ENCODE measurements at regions not wholly inside any gene's neighbourhood (a gene's known extent, or its start where the extent isn't known, plus 50 kb on each side); places are given as distances from the start of the nearest gene placed in this dataset.

- DNase-seq (ENCODE audit: low read depth) = no peak
Observed at GRCh38 chr7:26512737-26513136, 221.1 kb downstream of the SNX10 start.

GRCh38 chr7:26513948-26514347 lies 222.3 kb downstream of the SNX10 start:
- no peak for DNase-seq (ENCODE audit: low read depth)

- no peak for DNase-seq (ENCODE audit: low read depth)
Observed at GRCh38 chr7:26514633-26515032, 223.0 kb downstream of the SNX10 start.

GRCh38 chr7:26515314-26515842 lies 223.7 kb downstream of the SNX10 start:
- DNase-seq (ENCODE audit: low read depth) = no peak

DNA sequence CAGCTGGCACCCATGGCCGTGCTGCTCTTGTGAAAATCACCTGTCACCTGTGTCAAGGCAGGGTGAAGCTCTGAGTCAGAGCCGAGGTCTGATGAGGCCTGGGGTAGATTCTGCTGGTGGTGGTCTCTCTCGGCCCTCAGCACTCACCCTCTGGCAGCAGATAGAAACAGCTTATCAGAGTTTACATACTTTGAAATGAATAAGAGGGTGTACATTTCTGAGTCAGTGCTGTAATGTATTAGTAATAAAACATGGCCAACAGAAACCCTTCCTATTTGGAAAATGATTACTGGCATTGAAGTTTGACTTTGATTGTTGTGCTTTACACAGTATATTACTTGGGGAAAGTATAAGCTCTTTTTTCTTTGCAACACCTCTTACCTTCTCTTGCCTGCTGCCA lies 228.8 kb downstream of the SNX10 start:
- no peak for DNase-seq (ENCODE audit: low read depth)

DNA sequence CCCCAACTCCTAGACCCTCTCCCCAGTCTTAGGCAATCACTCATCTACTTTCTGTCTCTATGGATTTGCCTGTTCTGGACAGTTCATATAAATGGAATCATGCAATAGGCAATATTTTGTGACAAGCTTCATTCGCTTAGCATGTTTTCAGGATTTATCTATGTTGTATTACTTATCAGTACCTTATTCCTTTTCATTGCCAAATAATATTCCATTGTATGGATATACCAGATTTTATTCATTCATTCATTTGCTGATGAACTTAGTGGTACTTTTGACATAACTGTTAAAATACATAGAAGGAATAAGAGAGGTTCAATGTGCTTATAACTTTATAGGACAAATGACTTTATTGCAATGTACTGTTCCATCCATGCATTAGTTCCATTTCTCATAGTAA lies 231.0 kb downstream of the SNX10 start:
- DNase-seq (ENCODE audit: low read depth) = no peak

DNA sequence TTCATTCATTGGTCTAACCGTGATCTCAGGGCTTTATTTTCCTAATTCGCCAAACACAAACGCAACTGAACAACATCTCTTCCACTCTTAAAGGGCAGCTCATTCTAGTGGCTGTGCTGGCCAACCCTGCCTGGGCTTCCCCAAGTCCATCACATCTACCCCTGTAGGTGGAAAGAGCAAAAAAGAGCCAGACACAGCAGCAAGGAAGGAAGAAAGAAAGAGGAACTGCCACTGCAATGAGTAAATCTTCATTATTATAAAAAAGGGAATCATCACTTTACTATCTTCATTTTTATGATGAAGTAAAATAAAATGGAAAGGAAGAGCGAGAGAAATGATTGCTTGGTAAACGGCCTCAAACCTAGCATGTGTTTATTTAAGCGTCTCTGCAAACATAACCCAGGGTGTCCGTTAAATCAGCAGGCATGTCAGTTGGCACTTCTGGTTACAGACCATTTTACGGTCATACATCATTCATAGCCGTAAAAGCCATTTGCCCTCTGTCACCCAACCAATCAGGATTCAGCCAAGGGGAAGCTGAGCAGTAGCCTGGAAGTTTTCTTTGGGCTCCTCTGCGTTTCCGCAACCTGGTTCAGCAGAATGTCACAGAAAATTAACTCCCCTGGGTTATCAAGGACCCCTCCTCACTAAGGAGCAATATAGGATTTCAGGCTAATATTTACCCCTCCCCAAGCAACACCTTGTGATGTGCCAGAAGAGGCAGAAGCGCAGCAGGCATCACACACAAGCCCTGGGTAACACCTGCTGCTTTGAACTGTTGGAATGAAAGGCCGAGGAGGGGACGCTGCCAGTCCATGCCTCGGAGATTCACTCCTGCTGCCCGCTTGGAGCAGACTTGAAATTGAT lies 234.0 kb downstream of the SNX10 start:
- no peak for DNase-seq (ENCODE audit: low read depth)

DNA sequence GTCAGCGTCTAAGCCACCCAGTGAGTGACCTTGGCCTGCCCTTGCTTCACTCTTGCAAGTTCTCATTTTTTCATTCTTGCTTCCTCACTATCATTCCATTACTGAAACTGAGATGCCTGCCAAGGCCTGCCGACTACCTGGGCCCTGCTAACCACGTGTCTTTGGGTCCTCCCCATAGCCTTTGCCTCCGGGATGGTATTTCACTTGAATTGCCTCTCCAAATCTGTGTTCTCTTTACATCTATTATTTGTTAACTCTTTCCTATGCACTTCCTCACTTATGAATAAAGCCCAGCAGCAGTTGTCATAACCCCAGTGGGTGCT lies 234.6 kb downstream of the SNX10 start:
- DNase-seq (ENCODE audit: low read depth) = no peak

DNA sequence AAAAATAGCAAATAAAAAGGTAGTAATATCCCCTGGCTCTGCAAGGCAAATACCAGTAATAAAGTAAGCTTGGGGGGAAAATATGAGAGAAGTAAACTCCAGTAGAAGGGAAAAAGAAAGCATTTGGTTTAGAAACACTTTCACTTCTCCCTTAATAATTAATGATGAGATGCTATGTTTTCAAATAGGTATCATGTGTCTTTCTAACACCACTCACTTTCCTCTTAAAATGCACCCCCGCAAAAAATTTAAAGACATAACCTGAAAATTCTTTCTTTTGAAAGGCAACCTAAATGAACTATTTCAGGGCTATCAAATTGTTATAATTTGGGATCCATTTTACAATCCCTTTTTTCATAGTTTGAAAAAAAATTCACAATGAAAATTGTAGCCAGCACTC lies 240.3 kb downstream of the SNX10 start:
- no peak for DNase-seq (ENCODE audit: low read depth)

- no peak for DNase-seq (ENCODE audit: low read depth)
Observed at GRCh38 chr7:26532471-26532870, 240.8 kb downstream of the SNX10 start.

GRCh38 chr7:26533217-26533616 lies 241.6 kb downstream of the SNX10 start:
- DNase-seq (ENCODE audit: low read depth) = no peak

- DNase-seq (ENCODE audit: low read depth) = no peak
Observed at GRCh38 chr7:26534649-26535482, 243.2 kb downstream of the SNX10 start.

GRCh38 chr7:26535483-26536007 lies 243.9 kb downstream of the SNX10 start:
- no peak for DNase-seq (ENCODE audit: low read depth)

GRCh38 chr7:26538216-26538615 lies 246.6 kb downstream of the SNX10 start:
- no peak for DNase-seq (ENCODE audit: low read depth)

- no peak for DNase-seq (ENCODE audit: low read depth)
Observed at GRCh38 chr7:26538689-26539088, 247.0 kb downstream of the SNX10 start.

GRCh38 chr7:26543340-26543739 lies 251.7 kb downstream of the SNX10 start:
- DNase-seq (ENCODE audit: low read depth) = peak; percentile 26

DNA sequence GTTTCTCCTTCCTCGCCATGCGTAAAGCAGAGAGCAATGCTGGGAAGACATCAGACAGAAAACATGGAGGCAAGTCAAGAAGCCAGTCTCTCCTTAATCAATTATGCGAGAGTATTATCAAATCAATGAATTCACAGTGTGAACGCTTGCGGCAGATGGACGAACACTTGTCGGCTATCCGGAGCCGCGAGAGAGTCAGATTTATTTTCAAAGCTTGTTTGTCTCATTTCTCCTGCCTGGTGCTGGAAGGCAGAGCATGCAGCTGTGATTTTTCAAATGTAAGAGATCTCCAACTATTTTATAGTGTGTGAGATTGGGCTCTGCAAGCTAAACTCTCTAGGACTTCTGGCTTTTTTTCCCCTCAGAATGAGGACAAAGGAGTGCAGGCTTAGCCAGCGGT lies 252.3 kb downstream of the SNX10 start:
- DNase-seq (ENCODE audit: low read depth) = no peak

DNA sequence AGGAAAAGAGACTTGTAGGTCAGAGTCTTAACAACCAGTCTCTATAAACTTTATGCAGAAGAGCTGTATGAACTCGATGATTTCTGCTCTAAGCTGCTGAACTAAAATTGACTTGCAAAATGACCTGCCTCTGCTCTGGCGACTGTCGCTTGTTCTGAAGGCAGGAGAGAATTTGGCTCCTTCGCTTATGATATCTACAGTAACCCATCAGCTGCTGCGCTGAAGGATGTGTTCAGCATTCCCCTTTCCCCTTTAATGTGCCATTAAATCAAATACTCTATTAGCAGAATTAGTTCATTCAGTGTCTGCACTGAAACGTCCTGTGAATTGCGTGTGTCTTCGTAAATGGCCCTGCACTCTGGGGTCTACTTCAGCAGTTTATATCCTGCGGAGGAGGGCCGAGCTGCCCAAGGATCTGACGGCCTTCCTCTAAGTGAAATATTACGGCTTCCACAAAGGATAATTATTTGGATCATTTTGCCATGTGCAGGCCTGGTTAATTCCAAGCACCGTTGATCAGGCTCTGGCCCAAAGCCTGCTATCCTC lies 254.9 kb downstream of the SNX10 start:
- no peak for DNase-seq (ENCODE audit: low read depth)

GRCh38 chr7:26547156-26547555 lies 255.5 kb downstream of the SNX10 start:
- DNase-seq (ENCODE audit: low read depth) = no peak

- DNase-seq (ENCODE audit: low read depth) = no peak
Observed at GRCh38 chr7:26549281-26549944, 257.8 kb downstream of the SNX10 start.

- no peak for DNase-seq (ENCODE audit: low read depth)
Observed at GRCh38 chr7:26550492-26550891, 258.8 kb downstream of the SNX10 start.

DNA sequence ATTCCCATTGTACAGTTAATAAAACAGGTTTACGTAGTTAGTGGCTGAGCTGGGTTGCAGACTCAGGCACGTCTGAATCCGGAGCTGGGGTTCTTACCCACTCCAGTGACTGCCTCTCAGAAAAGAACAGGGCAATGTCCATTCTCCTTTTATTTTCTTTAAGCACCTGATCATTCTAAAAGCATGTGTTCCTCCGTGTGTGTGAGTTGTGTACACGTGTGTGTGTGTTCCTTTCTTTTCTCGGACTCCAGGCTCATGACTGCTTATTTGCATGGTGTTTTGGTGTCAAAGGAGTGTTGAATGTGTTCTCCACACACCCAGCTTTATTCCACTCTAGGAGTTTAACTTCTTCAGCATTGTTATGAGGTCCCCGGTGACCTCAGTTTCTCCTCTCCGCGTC lies 260.1 kb downstream of the SNX10 start:
- no peak for DNase-seq (ENCODE audit: low read depth)
